B cell (primary cell): ENCODE measurements at regions not wholly inside any gene's neighbourhood (a gene's known extent, or its start where the extent isn't known, plus 50 kb on each side); places are given as distances from the start of the nearest gene placed in this dataset.

Experiments
- ATAC-seq: fragments of 200-7000 bp; cut with Tn5 transposase; one replicate; pipeline ENCODE4 v1.10.0; 2021; ENCODE audit warnings: low read depth, mild to moderate bottlenecking, moderate number of reproducible peaks, moderate library complexity
- CTCF ChIA-PET: fragments of 350-600 bp; sonication (Branson Sonifier 250); formaldehyde crosslinking; loops from one replicate; lab custom pipeline; 2021; ENCODE audit warnings: antibody characterized with exemption, inconsistent platforms; lab: Charles Lee
- POLR2A ChIA-PET: fragments of 350-600 bp; sonication (Branson Sonifier 250); formaldehyde crosslinking; loops from one replicate; lab custom pipeline; 2021; ENCODE audit warnings: antibody characterized with exemption; lab: Charles Lee
- DNase-seq: peaks from one replicate; pipeline ENCODE4 v3.0.0; 2013
- H2AFZ ChIP-seq: 2 replicates; pipeline ENCODE4 v1.6.1; 2012; ENCODE audit warnings: mild to moderate bottlenecking, low read depth, low read length; ENCODE audit not compliant: insufficient read depth, poor library complexity, severe bottlenecking
- H3K27ac ChIP-seq, 2 donors: 1 replicate in 1 of 2; 2 replicates in 1 of 2; pipeline ENCODE4 v1.5.1; 2012 to 2013; ENCODE audit warnings: low read length in 2 of 2, mild to moderate bottlenecking in 2 of 2, moderate library complexity in 1 of 2
- H3K27me3 ChIP-seq, 4 experiments: fragments of 200-600 bp in 1 of 4; sonication (generic) in 1 of 4; replicated peaks in 1 of 4; 1 replicate in 2 of 4; 2 replicates in 2 of 4; pipeline versions ENCODE4 v1.6.1 to v1.7.0; 2013 to 2016; ENCODE audit warnings: low read length in 3 of 4, mild to moderate bottlenecking in 2 of 4, mixed read lengths in 1 of 4, moderate library complexity in 1 of 4; ENCODE audit not compliant: insufficient read depth in 4 of 4, control insufficient read depth in 3 of 4; ENCODE audit errors: control extremely low read depth in 1 of 4
- H3K36me3 ChIP-seq, 2 experiments: replicated peaks in 1 of 2; 1 replicate in 1 of 2; 2 replicates in 1 of 2; pipeline versions ENCODE4 v1.6.1 to v1.7.1; 2013; ENCODE audit warnings: low read length in 1 of 2; ENCODE audit not compliant: insufficient read depth in 2 of 2, control insufficient read depth in 1 of 2; ENCODE audit errors: control extremely low read depth in 1 of 2, extremely low read depth in 1 of 2
- H3K4me1 ChIP-seq, 2 donors: fragments of 200-600 bp in 1 of 2; sonication (generic) in 1 of 2; 1 replicate in 1 of 2; 2 replicates in 1 of 2; pipeline versions ENCODE4 v1.5.1 to v1.6.1; 2013 to 2017; ENCODE audit warnings: low read length in 2 of 2; ENCODE audit not compliant: control insufficient read depth in 2 of 2, insufficient read depth in 2 of 2
- H3K4me2 ChIP-seq: replicated peaks from 2 replicates; pipeline ENCODE3; 2012; ENCODE audit warnings: mild to moderate bottlenecking, low read depth, low read length; ENCODE audit not compliant: poor library complexity, severe bottlenecking
- H3K4me3 ChIP-seq, 5 experiments: fragments of 200-600 bp in 1 of 5; sonication (generic) in 1 of 5; 1 replicate in 3 of 5; 2 replicates in 2 of 5; pipeline versions ENCODE4 v1.5.1 to v1.7.0; 2011 to 2016; ENCODE audit warnings: low read length in 4 of 5, mild to moderate bottlenecking in 4 of 5, low read depth in 2 of 5, control low read depth in 1 of 5, moderate library complexity in 1 of 5; ENCODE audit not compliant: insufficient read depth in 1 of 5; ENCODE audit errors: control extremely low read depth in 1 of 5, extremely low read depth in 1 of 5
- H3K79me2 ChIP-seq: fragments of 200-600 bp; sonication (generic); one replicate; pipeline ENCODE4 v1.6.0; 2016; ENCODE audit warnings: low read length; ENCODE audit not compliant: control insufficient read depth, insufficient read depth
- H3K9ac ChIP-seq: fragments of 200-600 bp; sonication (generic); 2 replicates; pipeline ENCODE4 v1.6.1; 2017; ENCODE audit warnings: mild to moderate bottlenecking, low read length, moderate library complexity
- H3K9me3 ChIP-seq, 3 donors: one replicate each; pipeline versions ENCODE4 v1.6.1 to v1.7.1; 2013; ENCODE audit warnings: low read length in 2 of 3; ENCODE audit not compliant: control insufficient read depth in 2 of 3, insufficient read depth in 1 of 3; ENCODE audit errors: control extremely low read depth in 1 of 3
- H4K20me1 ChIP-seq: 2 replicates; pipeline ENCODE4 v1.6.0; 2012; ENCODE audit warnings: mild to moderate bottlenecking, low read length; ENCODE audit not compliant: insufficient read depth, control insufficient read depth, poor library complexity, severe bottlenecking
- H3K27ac Mint-ChIP-seq: one replicate; pipeline ENCODE4 v1.8.0; 2021; ENCODE audit warnings: mixed read lengths
- H3K27me3 Mint-ChIP-seq: one replicate; pipeline ENCODE4 v1.8.0; 2021; ENCODE audit warnings: mixed read lengths
- H3K4me1 Mint-ChIP-seq: one replicate; pipeline ENCODE4 v1.8.0; 2021; ENCODE audit warnings: mixed read lengths
- H3K4me3 Mint-ChIP-seq: one replicate; pipeline ENCODE4 v1.8.0; 2021; ENCODE audit warnings: mixed read lengths
- H3K9me3 Mint-ChIP-seq: one replicate; pipeline ENCODE4 v1.8.0; 2022; ENCODE audit warnings: mixed read lengths; ENCODE audit not compliant: insufficient read depth
- EZH2 ChIP-seq: IDR thresholded peaks from 2 replicates; pipeline ENCODE4 v1.6.1; 2012; ENCODE audit warnings: borderline replicate concordance, low read depth, mild to moderate bottlenecking, moderate library complexity, low read length; ENCODE audit not compliant: insufficient read depth, poor library complexity, severe bottlenecking
- WGBS: methylation state at CpG from one replicate; pipeline ENCODE4 v1.1.5; 2013; ENCODE audit warnings: missing lambda C conversion rate; ENCODE audit not compliant: insufficient coverage; 5-methylcytosine and 5-hydroxymethylcytosine counted together
- intact Hi-C: fragments of 100-400 bp; cut with micrococcal nuclease; formaldehyde crosslinking; loops from one replicate; pipeline ENCODE4 v1.10.0; 2022
- TF ChIP-seq, protein P1 (sequence below): fragments of 200-600 bp; IDR thresholded peaks from one replicate; pipeline ENCODE4 v1.8.0; 2022; ENCODE audit warnings: antibody characterized with exemption, mild to moderate bottlenecking

DNA sequence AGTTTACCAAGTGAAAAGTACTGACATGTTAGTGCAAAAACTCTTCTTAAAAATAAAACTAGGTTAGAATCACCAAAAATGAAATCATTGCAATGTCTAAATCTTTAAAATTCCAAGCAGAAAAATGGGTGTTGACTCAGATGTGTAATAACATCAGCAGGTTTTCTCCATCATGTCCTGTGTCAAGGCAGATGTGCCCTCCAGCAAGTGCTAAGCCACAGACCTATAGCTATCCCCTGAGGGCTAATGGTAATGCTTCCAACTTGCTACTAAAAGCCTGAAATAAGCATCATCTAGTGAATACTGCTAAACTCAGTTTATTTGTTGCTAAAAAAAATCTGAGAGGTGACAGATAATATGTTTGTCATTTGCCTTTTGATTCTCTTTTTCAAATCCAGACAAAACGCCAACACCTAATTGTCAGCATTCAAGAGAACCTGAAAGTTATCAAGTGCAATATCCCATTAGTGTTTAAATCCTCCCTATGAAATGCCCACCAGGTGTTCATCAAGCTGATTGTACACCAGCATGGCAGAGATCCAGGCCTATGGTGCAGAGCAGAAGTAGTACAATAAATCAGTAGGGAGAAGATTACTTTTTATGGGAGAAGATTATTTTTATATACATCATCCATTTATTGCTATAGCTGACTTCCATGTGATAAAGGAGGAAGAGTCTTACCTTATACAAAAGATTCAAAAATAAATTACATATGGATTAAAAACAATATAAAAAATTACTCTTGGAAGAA lies 55.1 kb upstream of the SYT9 start:
- Mint-ChIP-seq H3K9me3 (no peaks in the 10 kb centered on the region), H3K27ac (no peak overlapping the region), H3K27me3 (peaks cover 13% of the 10 kb centered on the region), H3K4me1 (no peaks in the 10 kb centered on the region), H3K4me3 (no peak overlapping the region)
- Histone ChIP-seq H3K9ac (no peak overlapping the region), H3K9me3 (no peaks in the 10 kb centered on the region), H3K27ac (no peak overlapping the region), H3K27me3 (no peaks in the 10 kb centered on the region), H3K4me3 (no peak overlapping the region), H3K79me2 (no peaks in the 10 kb centered on the region), H2AFZ (no peak overlapping the region), H3K36me3 (no peaks in the 10 kb centered on the region), H3K4me1 (no peaks in the 10 kb centered on the region), H4K20me1 (no peaks in the 10 kb centered on the region), H3K4me2 (no peak overlapping the region)
- no peak for ATAC-seq
- DNase-seq = no peak
- ChIA-PET POLR2A (no interaction called here), CTCF (no interaction called here)
- intact Hi-C loops = no loop called here
- 100% methylated on average over 1 of the region's 1 CpG for WGBS
- TF ChIP-seq EZH2 = no peak
- TF ChIP-seq, protein P1, sequence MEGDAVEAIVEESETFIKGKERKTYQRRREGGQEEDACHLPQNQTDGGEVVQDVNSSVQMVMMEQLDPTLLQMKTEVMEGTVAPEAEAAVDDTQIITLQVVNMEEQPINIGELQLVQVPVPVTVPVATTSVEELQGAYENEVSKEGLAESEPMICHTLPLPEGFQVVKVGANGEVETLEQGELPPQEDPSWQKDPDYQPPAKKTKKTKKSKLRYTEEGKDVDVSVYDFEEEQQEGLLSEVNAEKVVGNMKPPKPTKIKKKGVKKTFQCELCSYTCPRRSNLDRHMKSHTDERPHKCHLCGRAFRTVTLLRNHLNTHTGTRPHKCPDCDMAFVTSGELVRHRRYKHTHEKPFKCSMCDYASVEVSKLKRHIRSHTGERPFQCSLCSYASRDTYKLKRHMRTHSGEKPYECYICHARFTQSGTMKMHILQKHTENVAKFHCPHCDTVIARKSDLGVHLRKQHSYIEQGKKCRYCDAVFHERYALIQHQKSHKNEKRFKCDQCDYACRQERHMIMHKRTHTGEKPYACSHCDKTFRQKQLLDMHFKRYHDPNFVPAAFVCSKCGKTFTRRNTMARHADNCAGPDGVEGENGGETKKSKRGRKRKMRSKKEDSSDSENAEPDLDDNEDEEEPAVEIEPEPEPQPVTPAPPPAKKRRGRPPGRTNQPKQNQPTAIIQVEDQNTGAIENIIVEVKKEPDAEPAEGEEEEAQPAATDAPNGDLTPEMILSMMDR = no peak

- DNase-seq (no peak), ATAC-seq (no peak)
- H3K27me3 Mint-ChIP-seq = peaks cover 13% of the 10 kb centered on the region
- no peak for TF ChIP-seq EZH2
- TF ChIP-seq, protein P1 = no peak
- H3K9ac ChIP-seq = no peak overlapping the region
- H3K4me3 Mint-ChIP-seq = no peak overlapping the region
- no peak overlapping the region for H3K4me2 ChIP-seq
- no peaks in the 10 kb centered on the region for H3K4me1 ChIP-seq
- H3K27ac ChIP-seq = no peak overlapping the region
- intact Hi-C loops = no loop called here
- ChIA-PET CTCF (no interaction called here), POLR2A (no interaction called here)
- H2AFZ ChIP-seq = no peak overlapping the region
- no peak overlapping the region for H3K27ac Mint-ChIP-seq
- H3K36me3 ChIP-seq = no peaks in the 10 kb centered on the region
- H3K9me3 ChIP-seq = no peaks in the 10 kb centered on the region
- H3K27me3 ChIP-seq = no peaks in the 10 kb centered on the region
- H3K9me3 Mint-ChIP-seq = no peaks in the 10 kb centered on the region
- H3K4me1 Mint-ChIP-seq = no peaks in the 10 kb centered on the region
- H3K79me2 ChIP-seq = no peaks in the 10 kb centered on the region
- H3K4me3 ChIP-seq = no peak overlapping the region
- H4K20me1 ChIP-seq = no peaks in the 10 kb centered on the region
Measured at GRCh38 chr11:7197469-7197868, 54.2 kb upstream of the SYT9 start.
